ENCODE measurements at regions not wholly inside any gene's neighbourhood (a gene's known extent, or its start where the extent isn't known, plus 50 kb on each side); places are given as distances from the start of the nearest gene placed in this dataset.

DNA sequence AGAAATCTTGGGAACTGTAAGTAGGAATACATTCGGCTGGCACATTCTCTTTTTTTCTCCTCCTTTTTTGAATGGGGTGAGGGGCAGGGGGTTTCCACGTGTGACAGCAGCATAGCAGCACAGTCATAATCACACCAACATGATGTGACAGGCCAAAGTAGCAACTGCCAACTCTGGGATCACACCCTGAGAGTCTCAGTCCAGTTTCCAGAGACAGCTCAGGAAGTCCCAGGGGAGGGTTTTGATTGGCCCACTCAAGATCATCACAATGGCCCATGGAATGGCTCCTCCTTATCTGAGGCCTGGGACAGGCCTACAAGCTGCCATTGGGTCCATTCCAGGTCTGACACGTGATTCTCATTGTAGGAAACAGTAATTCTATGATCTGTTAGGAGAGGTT lies 207.1 kb upstream of the ASIC2 start:
- intact Hi-C loops (cut with DNase I), result no loop called here
- peak; percentile 20 for ATAC-seq (ENCODE audit: poor library complexity)
- DNase-seq, result no peak

DNA sequence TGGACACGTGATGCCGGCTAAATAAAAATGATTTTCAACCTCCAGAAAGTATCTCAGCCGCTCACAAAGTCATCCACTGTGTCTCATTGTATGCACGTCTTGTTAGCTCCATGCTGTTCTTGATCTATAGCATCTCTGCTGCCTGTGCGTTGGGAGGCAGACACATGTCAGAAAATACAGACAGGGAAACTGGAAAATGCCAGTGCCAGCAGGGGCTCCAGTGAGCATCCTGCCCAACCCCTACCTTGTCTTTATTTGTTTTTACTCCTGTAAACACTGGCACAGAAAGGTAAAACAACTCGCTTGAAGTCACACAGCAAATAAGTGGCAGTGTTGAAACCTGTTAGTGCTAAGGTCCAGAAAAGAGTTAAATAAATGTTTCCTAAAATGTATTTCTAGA lies 208.1 kb upstream of the ASIC2 start:
- no peak for DNase-seq
- no peak for ATAC-seq (ENCODE audit: poor library complexity)
- intact Hi-C loops (cut with DNase I), result no loop called here

DNA sequence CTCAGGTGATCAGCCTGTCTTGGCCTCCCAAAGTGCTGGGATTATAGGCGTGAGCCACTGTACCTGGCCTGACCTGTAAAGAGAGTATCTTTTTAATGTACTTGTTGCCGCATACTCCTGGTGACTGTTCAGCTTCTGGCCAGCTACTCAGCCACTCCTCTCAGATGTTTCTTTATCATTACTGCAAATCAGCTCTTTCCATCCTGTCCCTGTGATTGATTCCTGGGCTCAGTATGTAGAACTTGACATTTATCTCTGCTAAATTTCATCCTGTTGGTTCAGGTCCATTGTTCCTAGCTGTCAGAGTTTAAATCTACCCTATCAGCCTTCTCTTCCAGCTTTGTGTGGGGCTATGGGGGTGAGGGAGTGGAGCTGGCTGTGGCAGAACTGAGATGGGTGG lies 211.5 kb upstream of the ASIC2 start:
- DNase-seq (no peak), ATAC-seq (ENCODE audit: poor library complexity) (no peak)
- intact Hi-C loops (cut with DNase I), result no loop called here

DNA sequence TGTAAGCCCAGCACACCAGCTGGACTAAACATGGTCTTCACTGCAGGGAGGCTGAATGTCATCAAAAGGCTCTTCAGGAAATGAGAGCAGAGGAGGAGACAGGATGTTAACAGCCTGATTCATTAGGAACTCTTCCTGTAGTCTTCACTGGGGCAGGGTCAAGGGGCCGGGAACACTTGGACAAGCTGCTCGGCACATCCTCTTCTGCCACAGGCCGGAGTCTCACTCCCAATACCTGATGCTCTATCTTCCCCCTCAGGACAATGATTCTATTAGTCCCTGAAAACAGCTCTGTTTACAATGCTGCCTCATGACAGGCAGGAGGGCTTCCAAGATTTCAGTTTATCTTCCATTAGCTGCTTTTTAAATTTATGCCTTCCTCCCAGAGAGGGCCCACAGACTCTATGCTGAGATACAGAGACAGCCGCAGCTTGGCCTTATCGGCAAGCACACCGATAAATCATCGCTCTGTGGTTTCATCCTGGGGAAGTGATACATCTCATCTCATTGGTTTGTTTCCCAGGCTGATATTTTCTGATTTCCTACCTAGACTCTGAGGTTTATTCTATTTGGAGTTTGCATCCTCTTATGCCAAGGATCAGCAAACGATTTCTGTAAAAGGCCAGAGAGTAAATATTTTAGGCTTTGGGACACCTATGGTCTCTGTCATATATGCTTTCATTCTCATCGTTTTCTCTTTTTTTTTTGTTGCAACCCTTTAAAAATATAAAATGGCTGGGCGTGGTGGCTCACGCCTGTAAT lies 214.0 kb upstream of the ASIC2 start:
- ATAC-seq (ENCODE audit: poor library complexity), result no peak
- no peak for DNase-seq
- intact Hi-C loops (cut with DNase I), result no loop called here

DNA sequence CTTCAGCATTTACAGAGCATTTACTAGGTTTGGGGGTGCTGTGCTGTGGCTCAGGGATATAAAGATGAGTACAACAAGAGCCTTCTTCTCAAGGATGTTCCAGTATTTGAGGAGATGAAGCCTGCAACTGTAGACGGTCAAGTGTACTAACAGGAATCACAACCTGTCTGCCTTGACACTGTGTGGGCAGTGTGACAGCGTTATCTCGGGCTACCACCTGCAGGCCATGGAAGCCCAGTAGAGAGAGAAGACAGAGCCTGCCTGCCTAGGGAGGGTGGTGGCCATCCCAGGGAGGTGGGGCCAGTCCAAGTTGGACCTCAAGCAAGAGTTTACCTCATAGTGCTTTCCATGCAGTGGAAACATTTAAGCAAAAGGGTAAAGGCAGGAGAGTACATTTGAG lies 215.1 kb upstream of the ASIC2 start:
- no peak for ATAC-seq (ENCODE audit: poor library complexity)
- intact Hi-C loops (cut with DNase I), result no loop called here
- no peak for DNase-seq

DNA sequence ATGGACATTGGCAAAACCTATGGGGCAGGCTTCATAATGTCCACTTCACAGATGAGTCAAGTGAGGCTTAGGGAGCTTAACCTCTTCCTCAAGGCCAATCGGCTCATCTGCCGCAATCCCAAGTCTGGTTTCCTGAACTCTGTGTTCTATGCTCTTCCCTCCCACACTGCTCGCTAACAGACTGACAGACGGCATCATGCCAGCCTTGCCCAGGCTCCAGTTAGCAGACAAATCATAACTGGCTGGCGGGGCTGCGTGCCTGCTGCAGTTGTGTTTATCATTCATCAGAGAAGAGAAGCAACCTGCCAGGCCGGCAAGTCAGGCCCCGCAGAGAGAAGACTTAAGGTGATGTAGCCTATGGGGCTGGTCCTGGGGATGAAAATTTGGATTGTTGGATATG lies 216.2 kb upstream of the ASIC2 start:
- ATAC-seq (ENCODE audit: poor library complexity), result no peak
- intact Hi-C loops (cut with DNase I), result no loop called here

DNA sequence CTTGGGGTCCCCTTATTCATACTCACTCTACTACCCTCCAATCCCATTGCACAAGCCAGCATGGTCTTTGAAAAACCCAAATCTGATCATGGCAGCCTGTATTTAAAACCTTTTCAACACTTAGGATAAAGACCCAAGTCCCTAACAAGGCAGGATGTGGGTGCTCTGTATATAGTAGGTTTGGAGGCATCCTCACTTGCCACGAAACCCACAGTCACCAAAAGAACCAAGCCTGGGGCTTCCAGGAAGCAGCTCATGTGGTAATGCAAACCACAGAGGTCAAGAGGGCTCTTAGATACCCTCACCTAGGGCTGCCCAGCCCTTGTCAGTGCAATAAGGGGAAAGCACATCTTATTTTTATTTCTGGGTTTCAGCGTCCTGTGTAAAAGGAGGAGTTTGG lies 218.6 kb upstream of the ASIC2 start:
- DNase-seq (no peak), ATAC-seq (ENCODE audit: poor library complexity) (no peak)
- intact Hi-C loops (cut with DNase I), result no loop called here

More for the DNA sequence above, 216.2 kb upstream of the ASIC2 start:
- no peak for DNase-seq

DNA sequence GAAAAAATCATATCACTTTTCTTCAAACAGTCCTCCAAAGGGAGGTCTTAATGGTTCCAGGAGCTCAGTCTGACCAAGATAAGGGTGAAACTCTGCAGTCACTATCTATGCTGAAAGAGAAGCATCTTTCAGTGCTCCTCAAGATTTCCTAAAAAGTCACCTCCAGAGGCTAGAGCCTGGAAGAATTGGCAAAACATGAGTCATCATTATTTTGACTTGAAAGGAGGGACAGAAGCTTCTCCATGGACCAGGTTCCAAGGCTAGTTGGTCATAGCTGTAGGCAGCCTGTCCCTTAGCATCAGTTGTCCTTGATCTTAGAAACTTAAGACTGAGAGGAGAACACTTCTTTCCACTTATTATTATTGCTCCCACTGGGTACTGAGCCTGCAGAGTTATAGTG lies 219.0 kb upstream of the ASIC2 start:
- intact Hi-C loops (cut with DNase I), result no loop called here
- DNase-seq, result no peak

DNA sequence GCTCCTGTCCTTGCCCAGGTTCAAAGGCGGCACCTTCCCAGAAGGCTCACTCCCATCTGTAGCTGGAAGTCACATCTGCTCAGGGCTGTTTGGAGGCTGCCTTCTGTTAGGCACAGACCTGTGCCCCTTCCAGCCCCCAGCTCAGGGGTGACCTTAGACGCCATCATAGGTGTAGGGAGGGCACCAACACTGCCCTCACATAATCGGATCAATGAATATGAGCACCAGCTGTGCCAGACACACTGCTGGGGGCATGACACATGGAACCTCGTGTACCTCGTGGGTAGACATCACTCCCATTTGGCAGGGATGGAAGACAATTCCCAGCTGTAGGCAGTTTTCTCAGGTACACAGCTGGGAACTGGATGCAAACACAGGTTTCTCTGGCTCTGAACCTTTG lies 220.7 kb upstream of the ASIC2 start:
- no peak for ATAC-seq (ENCODE audit: poor library complexity)
- no peak for DNase-seq
- intact Hi-C loops (cut with DNase I), result no loop called here

More for the DNA sequence above, 219.0 kb upstream of the ASIC2 start:
- ATAC-seq (ENCODE audit: poor library complexity), result no peak

DNA sequence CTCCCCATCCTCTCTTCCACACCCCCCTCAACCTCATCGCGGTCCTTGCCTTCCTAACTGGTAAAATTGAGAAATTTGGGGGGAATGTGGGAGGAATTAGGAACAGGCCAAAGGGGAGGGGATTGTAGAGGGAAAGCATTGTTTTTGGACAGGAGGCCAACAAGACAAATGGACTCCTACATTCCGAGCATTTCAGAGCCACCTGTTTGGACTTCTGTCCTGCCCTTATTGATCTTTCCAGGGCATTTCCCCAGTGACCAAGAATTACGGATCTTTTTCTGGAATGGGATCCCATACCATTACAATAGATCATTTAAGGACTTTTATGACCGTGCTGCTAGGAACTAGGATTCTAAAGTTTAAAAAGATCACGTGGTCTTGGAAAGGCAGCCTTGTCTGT lies 221.3 kb upstream of the ASIC2 start:
- ATAC-seq (ENCODE audit: poor library complexity) (no peak), DNase-seq (no peak)
- intact Hi-C loops (cut with DNase I), result no loop called here

DNA sequence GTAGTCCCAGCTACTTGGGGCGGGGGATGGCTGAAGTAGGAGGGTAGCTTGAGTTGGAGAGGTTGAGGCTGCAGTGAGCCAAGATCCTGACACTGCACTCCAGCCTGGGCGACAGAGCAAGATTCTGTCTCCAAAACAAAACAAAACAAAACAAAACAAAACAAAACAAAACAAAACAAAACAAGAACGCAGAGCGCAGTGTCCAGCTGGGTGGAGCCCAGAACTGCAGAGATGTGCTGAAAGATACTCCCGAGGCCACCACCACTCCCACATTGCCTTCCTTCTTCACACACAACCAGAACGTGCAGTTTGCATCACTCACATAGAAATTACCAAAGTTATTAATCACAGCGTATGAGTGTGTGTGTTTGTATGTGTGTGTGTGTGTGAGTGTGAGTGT lies 222.9 kb upstream of the ASIC2 start:
- DNase-seq, result no peak
- intact Hi-C loops (cut with DNase I), result no loop called here
- ATAC-seq (ENCODE audit: poor library complexity), result no peak

DNA sequence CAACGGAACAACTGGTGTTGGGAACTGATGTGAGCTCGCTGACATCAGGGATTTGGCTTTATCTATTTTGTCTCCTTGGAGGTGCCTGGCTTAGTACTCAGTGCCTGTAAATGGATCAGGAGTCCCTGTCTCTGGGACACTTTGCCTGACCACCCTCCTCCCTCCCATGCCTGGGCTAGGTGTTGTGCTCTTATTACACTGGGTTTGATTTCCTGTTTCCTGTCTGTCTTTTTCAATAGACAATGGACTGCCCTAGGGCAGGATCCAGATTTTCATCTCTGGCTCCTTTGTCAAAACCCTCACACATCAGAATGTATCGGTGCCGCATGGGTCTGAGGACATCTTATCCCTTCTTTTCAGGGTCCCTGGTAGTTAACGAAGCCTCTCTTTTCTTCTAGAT lies 223.6 kb upstream of the ASIC2 start:
- intact Hi-C loops (cut with DNase I), result no loop called here
- ATAC-seq (ENCODE audit: poor library complexity), result no peak
- DNase-seq, result no peak

DNA sequence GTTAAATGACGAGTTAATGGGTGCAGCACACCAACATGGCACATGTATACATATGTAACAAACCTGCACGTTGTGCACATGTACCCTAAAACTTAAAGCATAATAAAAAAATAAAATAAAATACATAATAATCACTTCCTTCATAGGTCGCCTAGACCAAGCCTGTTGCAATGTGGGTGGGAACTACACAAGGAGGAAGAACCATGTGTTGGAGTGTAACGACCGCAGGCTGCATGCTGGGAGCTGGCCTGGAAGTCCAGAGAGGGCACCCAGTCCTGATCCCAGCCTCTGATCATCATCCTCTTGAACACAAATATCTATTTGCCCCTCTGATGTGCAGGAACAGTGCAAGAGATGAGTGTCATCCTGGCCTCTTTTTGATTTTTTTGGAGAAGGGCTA lies 224.7 kb upstream of the ASIC2 start:
- no peak for DNase-seq
- no peak for ATAC-seq (ENCODE audit: poor library complexity)
- intact Hi-C loops (cut with DNase I), result no loop called here

DNA sequence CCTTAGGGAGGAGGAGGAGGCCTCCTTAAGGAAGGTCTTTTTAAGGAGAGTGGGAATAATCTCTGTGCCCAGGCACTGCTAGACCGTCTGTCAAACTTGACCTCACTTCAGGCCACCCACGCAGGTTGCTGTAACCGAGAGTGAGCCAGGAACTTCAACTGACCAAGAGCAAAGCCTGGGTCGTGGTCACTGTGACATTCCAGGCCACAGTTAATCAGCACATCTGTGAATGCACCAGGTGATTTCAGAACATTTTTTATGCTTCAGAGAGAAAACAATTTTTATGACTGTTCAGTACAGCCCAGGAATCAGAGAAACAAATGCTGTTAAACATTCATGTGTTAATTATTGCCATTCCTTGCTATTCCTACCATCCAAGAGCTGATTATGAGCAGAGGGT lies 226.6 kb upstream of the ASIC2 start:
- ATAC-seq (ENCODE audit: poor library complexity) (no peak), DNase-seq (no peak)
- intact Hi-C loops (cut with DNase I), result loop anchor here (5.0 kb wide), 1 partner anchor 153 kb away; no protein-coding TSS in a partner anchor

DNA sequence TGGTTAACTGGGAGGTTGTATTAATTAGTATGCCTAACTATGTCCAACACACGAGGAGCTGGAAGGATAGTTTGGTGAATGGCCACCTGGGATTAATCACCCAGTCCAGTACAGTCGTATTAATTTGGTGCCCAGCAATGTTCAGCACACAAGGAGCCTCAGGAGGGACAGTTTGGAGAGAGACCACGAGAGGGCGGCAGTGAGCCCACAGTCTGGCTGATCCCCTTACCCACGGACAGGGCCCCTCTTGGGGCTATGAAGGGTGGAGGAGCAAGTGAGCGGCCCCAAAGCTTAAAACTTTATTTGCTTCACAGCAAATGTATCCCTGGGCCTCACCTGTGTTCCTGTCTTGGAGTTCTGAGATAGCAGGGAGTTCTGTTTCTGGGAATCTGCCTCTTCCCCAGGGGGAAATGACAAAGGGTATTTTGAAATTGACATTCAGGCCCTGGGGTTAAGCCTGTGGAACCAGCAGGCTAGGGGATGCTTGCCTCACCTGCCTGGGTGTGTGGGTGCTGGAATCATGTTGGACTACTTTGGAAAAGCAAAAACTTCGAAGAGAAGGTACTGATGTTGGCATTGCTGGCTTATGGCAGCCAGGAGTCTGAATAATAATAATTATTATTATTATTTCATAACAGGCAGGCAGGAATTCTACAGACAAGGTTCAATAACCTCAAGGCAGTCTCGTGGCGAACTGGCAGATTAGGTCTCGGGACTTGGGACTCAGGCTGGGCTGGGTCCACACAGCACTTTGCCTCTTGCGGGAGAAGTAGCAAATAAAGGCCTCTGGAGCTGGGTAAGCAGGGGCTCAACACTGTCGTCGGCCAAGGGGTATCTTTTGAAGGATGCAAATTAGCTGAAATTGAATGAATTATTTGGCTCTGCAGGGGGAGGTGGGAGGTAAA lies 227.6 kb upstream of the ASIC2 start:
- intact Hi-C loops (cut with DNase I), result loop anchor here (5.0 kb wide), 1 partner anchor 152 kb away; no protein-coding TSS in a partner anchor
- peak; percentile 60 for DNase-seq
- peak; percentile 64 for ATAC-seq (ENCODE audit: poor library complexity)

DNA sequence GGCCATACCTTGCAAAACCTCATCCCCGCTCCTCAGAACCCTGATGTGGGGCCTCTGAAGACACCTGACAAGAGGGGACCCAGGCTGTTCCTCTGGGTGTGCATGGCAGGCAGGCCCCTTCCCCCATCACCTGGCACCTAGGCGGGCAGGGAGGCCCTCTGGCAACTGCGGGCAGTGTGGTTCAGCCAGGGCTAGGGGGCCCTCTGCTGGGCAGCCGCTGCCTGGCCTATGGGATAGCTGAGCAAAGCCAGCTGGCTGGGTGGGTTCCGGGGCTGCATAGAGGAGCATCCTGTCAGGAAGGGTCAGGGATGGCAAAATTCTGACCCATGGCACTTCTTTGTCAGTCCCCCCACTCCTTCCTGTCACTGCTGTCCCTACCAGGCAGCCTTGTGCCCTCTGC lies 228.7 kb upstream of the ASIC2 start:
- DNase-seq, result no peak
- intact Hi-C loops (cut with DNase I), result loop anchor here (5.0 kb wide), 1 partner anchor 151 kb away; no protein-coding TSS in a partner anchor
- ATAC-seq (ENCODE audit: poor library complexity), result no peak

DNA sequence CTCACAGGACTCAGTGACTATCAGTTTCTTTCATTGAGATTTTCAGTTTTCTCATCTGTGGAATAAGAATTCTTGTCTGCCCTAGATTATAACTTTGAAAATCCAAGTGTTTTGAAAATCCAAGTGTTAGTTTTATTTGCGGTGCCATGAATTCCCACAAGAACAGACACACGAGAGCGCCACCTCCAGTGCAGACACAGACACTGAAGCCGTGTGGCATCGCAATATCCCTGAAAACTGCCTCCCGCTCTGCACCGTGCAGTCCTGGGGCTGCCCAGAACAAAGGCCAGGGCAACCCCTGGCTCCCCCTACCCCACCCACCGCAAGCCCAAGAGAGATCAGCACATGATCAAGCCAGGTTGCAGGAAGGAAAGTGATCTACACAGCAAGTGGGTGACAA lies 229.5 kb upstream of the ASIC2 start:
- DNase-seq (no peak), ATAC-seq (ENCODE audit: poor library complexity) (no peak)
- intact Hi-C loops (cut with DNase I), result loop anchor here (5.0 kb wide), 1 partner anchor 150 kb away; no protein-coding TSS in a partner anchor

DNA sequence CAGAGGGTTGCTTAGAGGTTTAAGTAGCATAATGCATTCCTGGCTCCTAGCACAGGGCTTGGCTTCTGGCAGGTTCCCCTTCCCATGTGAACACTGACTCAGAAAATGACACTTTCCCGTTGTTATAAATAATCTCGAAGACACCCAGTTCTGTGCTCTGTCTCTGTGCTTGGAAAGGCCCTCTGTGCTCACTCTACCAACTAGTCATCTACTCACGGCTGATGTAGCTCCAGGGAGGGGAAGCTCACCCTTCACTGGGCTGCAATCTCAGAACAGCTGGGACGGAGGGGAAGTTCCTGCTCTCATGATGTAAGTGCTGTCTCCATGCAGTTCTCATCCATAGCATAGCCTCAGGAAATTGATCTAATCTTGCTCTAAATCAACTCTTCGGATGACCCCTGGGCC lies 230.5 kb upstream of the ASIC2 start:
- peak; percentile 38 for ATAC-seq (ENCODE audit: poor library complexity)
- intact Hi-C loops (cut with DNase I), result loop anchor here (5.0 kb wide), 1 partner anchor 149 kb away; no protein-coding TSS in a partner anchor

DNA sequence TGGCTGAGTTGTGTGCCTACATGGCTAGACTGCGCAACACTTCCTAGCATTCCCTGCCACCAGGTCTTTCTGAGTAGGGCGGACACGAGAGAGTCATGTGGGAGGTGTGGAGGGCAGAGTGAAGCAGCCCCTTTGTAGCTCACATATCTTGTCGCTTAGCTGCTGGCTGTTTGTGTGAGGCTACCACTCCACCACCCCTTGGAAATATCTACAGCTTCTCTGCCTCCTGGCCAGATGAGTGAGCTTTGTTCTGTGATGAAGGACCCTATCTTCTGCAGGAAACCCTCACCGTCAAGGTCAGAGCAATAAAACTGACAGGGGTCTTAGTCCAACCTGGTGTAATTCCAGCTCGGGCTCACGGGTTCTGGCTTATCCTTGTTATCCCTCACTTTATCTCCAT lies 232.1 kb upstream of the ASIC2 start:
- no peak for DNase-seq
- ATAC-seq (ENCODE audit: poor library complexity), result no peak
- intact Hi-C loops (cut with DNase I), result no loop called here

More for the DNA sequence above, 230.5 kb upstream of the ASIC2 start:
- DNase-seq, result no peak

DNA sequence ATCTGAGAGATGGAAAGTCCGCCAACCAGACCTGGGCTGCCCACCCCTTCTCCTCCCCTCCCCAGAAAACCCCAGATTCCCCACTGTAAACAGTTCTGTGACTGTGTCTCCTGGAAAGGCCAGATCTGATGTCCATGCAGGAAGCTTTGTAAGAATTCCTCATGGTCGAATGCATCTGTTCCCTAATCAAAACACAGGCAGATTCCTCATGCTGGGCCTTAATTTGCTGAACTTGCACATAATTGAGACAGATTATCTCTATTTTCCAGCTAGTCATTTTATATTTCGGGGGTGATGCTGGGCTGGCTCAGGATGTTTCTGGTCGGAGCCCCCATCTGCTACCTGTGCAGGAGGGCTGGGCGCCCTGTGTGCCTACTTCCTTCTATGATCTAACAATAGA lies 233.6 kb upstream of the ASIC2 start:
- ATAC-seq (ENCODE audit: poor library complexity) (no peak), DNase-seq (no peak)
- intact Hi-C loops (cut with DNase I), result no loop called here

Data from Right ventricle myocardium superior (tissue), 1 donor.